SK-N-SH (cell line): ENCODE measurements at regions not wholly inside any gene's neighbourhood (a gene's known extent, or its start where the extent isn't known, plus 50 kb on each side); places are given as distances from the start of the nearest gene placed in this dataset.

Source experiments
- CTCF ChIA-PET: fragments of 300-600, 350-600 bp; formaldehyde crosslinking; extraction: SDS; loops from one replicate; lab custom pipeline; 2021; lab: Yijun Ruan, JAX
- POLR2A ChIA-PET: fragments of 350-600 bp; sonication (Branson Sonifier 250); formaldehyde crosslinking; extraction: SDS; loops from one replicate; lab custom pipeline; 2020; ENCODE audit warnings: antibody characterized with exemption, inconsistent platforms; lab: Yijun Ruan, JAX
- DNase-seq: peaks from one replicate; pipeline ENCODE4 v3.0.0; 2012
- H2AFZ ChIP-seq: fragments of 200-600 bp; sonication (generic); 2 replicates; pipeline ENCODE4 v1.8.1; 2016; ENCODE audit warnings: antibody characterized with exemption, mild to moderate bottlenecking, low read depth
- H3F3A ChIP-seq: fragments of 200-600 bp; sonication (generic); replicated peaks from 2 replicates; pipeline ENCODE3; 2016; ENCODE audit warnings: antibody characterized with exemption, mild to moderate bottlenecking; ENCODE audit not compliant: insufficient read depth
- H3K27ac ChIP-seq, 2 experiments: fragments of 200-500 bp in 1 of 2; fragments of 200-600 bp in 1 of 2; sonication (Bioruptor generic) in 1 of 2; sonication (generic), shearing (Covaris generic) in 1 of 2; 2 replicates each; pipeline versions ENCODE4 v1.5.1 to v1.6.1; 2014 to 2016; ENCODE audit warnings: low read depth in 2 of 2, inconsistent platforms in 1 of 2, low read length in 1 of 2, mild to moderate bottlenecking in 1 of 2, mixed read lengths in 1 of 2
- H3K27me3 ChIP-seq: fragments of 200-600 bp; sonication (generic), shearing (Covaris generic); 2 replicates; pipeline ENCODE4 v1.6.1; 2016; ENCODE audit warnings: mixed run types; ENCODE audit not compliant: insufficient read depth
- H3K36me3 ChIP-seq, 2 experiments: fragments of 200-500 bp in 1 of 2; fragments of 200-600 bp in 1 of 2; sonication (Bioruptor generic) in 1 of 2; sonication (generic) in 1 of 2; replicated peaks in 1 of 2; 2 replicates each; pipeline versions ENCODE3 to v1.5.1; 2014 to 2016; ENCODE audit warnings: low read length in 1 of 2, mild to moderate bottlenecking in 1 of 2; ENCODE audit not compliant: insufficient read depth in 2 of 2, control insufficient read depth in 1 of 2
- H3K4me1 ChIP-seq, 2 experiments: fragments of 200-500 bp in 1 of 2; fragments of 200-600 bp in 1 of 2; sonication (Bioruptor generic) in 1 of 2; sonication (generic), shearing (Covaris generic) in 1 of 2; 2 replicates each; pipeline versions ENCODE4 v1.5.1 to v1.6.1; 2014 to 2016; ENCODE audit warnings: low read depth in 1 of 2, low read length in 1 of 2, mixed run types in 1 of 2; ENCODE audit not compliant: insufficient read depth in 2 of 2, control insufficient read depth in 1 of 2
- H3K4me2 ChIP-seq: fragments of 200-600 bp; sonication (generic), shearing (Covaris generic); 2 replicates; pipeline ENCODE4 v1.6.1; 2017; ENCODE audit warnings: mixed run types
- H3K4me3 ChIP-seq, 2 experiments: fragments of 200-500 bp in 1 of 2; fragments of 200-600 bp in 1 of 2; sonication (Bioruptor generic) in 1 of 2; sonication (generic), shearing (Covaris generic) in 1 of 2; 2 replicates each; pipeline versions ENCODE4 v1.5.1 to v1.8.1; 2014 to 2016; ENCODE audit warnings: low read depth in 2 of 2, inconsistent platforms in 1 of 2, low read length in 1 of 2, mild to moderate bottlenecking in 1 of 2, mixed read lengths in 1 of 2, moderate library complexity in 1 of 2
- H3K79me2 ChIP-seq: fragments of 200-600 bp; sonication (generic); 2 replicates; pipeline ENCODE4 v1.8.1; 2017; ENCODE audit warnings: mild to moderate bottlenecking; ENCODE audit not compliant: insufficient read depth
- H3K9ac ChIP-seq: fragments of 200-600 bp; sonication (generic); 2 replicates; pipeline ENCODE4 v1.6.1; 2017; ENCODE audit warnings: mixed run types
- H3K9me2 ChIP-seq: fragments of 200-600 bp; sonication (generic); 2 replicates; pipeline ENCODE4 v1.6.1; 2017; ENCODE audit warnings: mixed run types
- H3K9me3 ChIP-seq: fragments of 200-600 bp; sonication (generic); 2 replicates; pipeline ENCODE4 v1.6.1; 2017; ENCODE audit warnings: mixed run types, mild to moderate bottlenecking, moderate library complexity
- H4K20me1 ChIP-seq: fragments of 200-600 bp; sonication (generic); 2 replicates; pipeline ENCODE4 v1.6.1; 2017; ENCODE audit warnings: mild to moderate bottlenecking, mixed run types; ENCODE audit not compliant: insufficient read depth
- ELF1 ChIP-seq: IDR thresholded peaks from 2 replicates; pipeline ENCODE4 v1.4.0; 2012
- EZH2phosphoT487 ChIP-seq: fragments of 200-600 bp; sonication (generic); IDR thresholded peaks from 2 replicates; pipeline ENCODE4 v1.6.1; 2017; ENCODE audit warnings: low read depth, mixed run types, mild to moderate bottlenecking, antibody characterized with exemption, moderate library complexity, borderline replicate concordance
- FOSL2 ChIP-seq: IDR thresholded peaks from 2 replicates; pipeline ENCODE4 v1.4.0; 2012; ENCODE audit warnings: low read depth, mild to moderate bottlenecking, moderate library complexity, borderline replicate concordance
- FOXJ3 ChIP-seq: sonication (generic); formaldehyde crosslinking; IDR thresholded peaks from 2 replicates; pipeline ENCODE4 v1.5.1; 2020; ENCODE audit warnings: mild to moderate bottlenecking, missing genetic modification reagents
- GABPA ChIP-seq: IDR thresholded peaks from 2 replicates; pipeline ENCODE4 v1.4.0; 2012; ENCODE audit warnings: low read depth, mild to moderate bottlenecking
- JUND ChIP-seq: IDR thresholded peaks from 2 replicates; pipeline ENCODE4 v1.4.0; 2012
- MEF2A ChIP-seq: IDR thresholded peaks from 2 replicates; pipeline ENCODE4 v1.4.0; 2012; ENCODE audit warnings: low read depth, borderline replicate concordance
- NFIC ChIP-seq: IDR thresholded peaks from 2 replicates; pipeline ENCODE4 v1.4.0; 2012; ENCODE audit warnings: borderline replicate concordance
- NRF1 ChIP-seq: IDR thresholded peaks from 2 replicates; pipeline ENCODE4 v1.6.1; 2012; ENCODE audit warnings: low read depth, mild to moderate bottlenecking, low read length
- POLR2AphosphoS5 ChIP-seq: IDR thresholded peaks from 2 replicates; pipeline ENCODE4 v1.6.1; 2012; ENCODE audit warnings: low read depth, low read length
- RAD21 ChIP-seq: IDR thresholded peaks from 2 replicates; pipeline ENCODE4 v1.6.1; 2012; ENCODE audit warnings: mild to moderate bottlenecking, low read length
- RCOR1 ChIP-seq: fragments of 150-350 bp; IDR thresholded peaks from 2 replicates; pipeline ENCODE4 v1.6.1; 2017; ENCODE audit warnings: antibody characterized with exemption, low read length
- RFX5 ChIP-seq: IDR thresholded peaks from 2 replicates; pipeline ENCODE4 v1.6.1; 2012; ENCODE audit warnings: mild to moderate bottlenecking, improper control_type of control experiment, low read length
- RXRA ChIP-seq: IDR thresholded peaks from 2 replicates; pipeline ENCODE4 v1.4.0; 2012; ENCODE audit warnings: low read depth, mild to moderate bottlenecking, borderline replicate concordance
- TAF1 ChIP-seq: IDR thresholded peaks from 2 replicates; pipeline ENCODE4 v1.6.1; 2012; ENCODE audit warnings: low read depth, mild to moderate bottlenecking, low read length, moderate library complexity, borderline replicate concordance
- TEAD4 ChIP-seq: IDR thresholded peaks from 2 replicates; pipeline ENCODE4 v1.4.0; 2012; ENCODE audit warnings: mild to moderate bottlenecking, borderline replicate concordance; ENCODE audit not compliant: insufficient read depth
- YY1 ChIP-seq: IDR thresholded peaks from 2 replicates; pipeline ENCODE4 v1.4.0; 2012; ENCODE audit warnings: low read depth, mild to moderate bottlenecking
- WGBS: methylation state at CpG from one replicate; pipeline ENCODE4 v1.1.6; 2017; ENCODE audit warnings: low lambda C conversion rate; 5-methylcytosine and 5-hydroxymethylcytosine counted together
- TF ChIP-seq, protein P1 (sequence below): IDR thresholded peaks from 2 replicates; pipeline ENCODE4 v1.6.1; 2012; ENCODE audit warnings: mild to moderate bottlenecking, low read depth, low read length, moderate library complexity
- TF ChIP-seq, protein P2 (sequence below): IDR thresholded peaks from 2 replicates; pipeline ENCODE4 v1.4.0; 2012; ENCODE audit warnings: low read depth, borderline replicate concordance
- TF ChIP-seq, protein P3 (sequence below): IDR thresholded peaks from 2 replicates; pipeline ENCODE4 v1.4.0; 2012; ENCODE audit warnings: low read depth
- TF ChIP-seq, protein P4 (sequence below): fragments of 200-600 bp; sonication (generic); IDR thresholded peaks from 2 replicates; pipeline ENCODE4 v1.6.1; 2017; ENCODE audit warnings: antibody characterized with exemption, mild to moderate bottlenecking, moderate library complexity
- TF ChIP-seq, protein P5 (sequence below): IDR thresholded peaks from 2 replicates; pipeline ENCODE4; 2012

DNA sequence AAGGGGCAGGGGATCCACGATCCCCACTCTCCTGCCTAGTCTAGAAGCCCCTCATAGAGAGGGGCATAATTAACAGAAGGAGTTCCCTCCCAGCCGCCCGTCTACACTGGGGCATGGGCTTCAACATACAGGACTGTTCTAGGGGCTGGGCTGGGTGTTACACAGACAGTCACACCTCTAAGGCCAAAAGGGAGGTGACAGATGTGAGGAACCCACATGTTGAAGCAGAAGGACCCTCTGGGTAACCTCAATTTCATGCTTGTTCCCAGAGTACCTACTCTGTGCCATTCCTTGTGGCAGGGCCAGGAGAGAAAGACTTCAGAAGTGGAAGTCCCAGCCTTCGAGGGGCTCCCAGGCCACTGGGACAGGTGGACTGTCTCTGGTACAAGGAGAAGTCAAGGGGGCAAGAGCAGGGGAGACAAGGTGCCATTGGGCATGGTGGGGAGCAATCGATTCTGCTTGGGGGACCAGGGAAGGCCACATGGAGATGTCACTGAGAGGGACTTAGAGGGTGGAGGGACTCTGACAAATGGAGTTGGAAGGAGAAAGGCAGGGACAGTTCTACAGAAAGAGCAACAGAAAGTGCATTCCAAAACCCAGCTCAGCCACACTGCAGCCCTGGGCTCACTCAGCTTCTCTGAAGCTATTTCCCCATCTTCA lies 71.3 kb downstream of the CPN2 start:
- CTCF ChIA-PET = interaction anchor here (1.2 to 1.4 kb wide), 2 partner anchors 14 to 36 kb away, joined by 3 to 7 read pairs; no protein-coding TSS in a partner anchor
- 78% methylated on average over 5 of the region's 5 CpGs for WGBS
- no peaks in the 10 kb centered on the region for H3K79me2 ChIP-seq

DNA sequence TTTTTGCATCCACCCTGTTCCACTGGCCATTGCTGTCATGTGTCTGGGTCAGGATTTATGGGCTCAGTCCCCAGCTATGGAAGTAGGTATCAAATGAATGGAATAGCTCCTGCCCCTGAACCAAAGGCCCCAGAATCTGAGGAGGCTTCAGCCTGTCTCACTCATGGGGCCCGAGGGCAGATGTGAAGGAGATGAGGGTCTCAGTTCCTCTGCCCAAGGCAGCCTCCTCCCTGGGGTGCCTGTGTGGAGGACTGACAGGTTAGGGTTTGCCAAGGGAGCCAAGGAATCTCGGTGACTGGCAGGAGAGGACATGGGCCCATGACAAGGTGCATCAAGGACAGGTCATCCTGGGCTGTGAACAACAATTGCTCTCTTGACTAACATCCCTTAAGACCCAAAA lies 70.4 kb downstream of the CPN2 start:
- Histone ChIP-seq H3K9ac (no peak overlapping the region), H2AFZ (no peak overlapping the region), H3K9me2 (no peaks in the 10 kb centered on the region), H3K4me1 (peaks cover 0 to 39% of the 10 kb centered on the region in 2 experiments; a peak in 1 of 4 replicates), H3K9me3 (no peaks in the 10 kb centered on the region), H3K27ac (no peak overlapping the region), H3F3A (peaks cover 6% of the 10 kb centered on the region), H3K27me3 (peaks cover 5% of the 10 kb centered on the region; the same call in 1 of the 2 replicates), H3K79me2 (no peaks in the 10 kb centered on the region), H4K20me1 (no peaks in the 10 kb centered on the region), H3K36me3 (no peaks in the 10 kb centered on the region), H3K4me2 (no peak overlapping the region), H3K4me3 (no peak overlapping the region)
- no peak for DNase-seq
- TF ChIP-seq TAF1 = no peak
- no peak for TF ChIP-seq TEAD4
- TF ChIP-seq NRF1 = no peak
- no peak for TF ChIP-seq RAD21
- TF ChIP-seq MEF2A = no peak
- TF ChIP-seq, protein P1, sequence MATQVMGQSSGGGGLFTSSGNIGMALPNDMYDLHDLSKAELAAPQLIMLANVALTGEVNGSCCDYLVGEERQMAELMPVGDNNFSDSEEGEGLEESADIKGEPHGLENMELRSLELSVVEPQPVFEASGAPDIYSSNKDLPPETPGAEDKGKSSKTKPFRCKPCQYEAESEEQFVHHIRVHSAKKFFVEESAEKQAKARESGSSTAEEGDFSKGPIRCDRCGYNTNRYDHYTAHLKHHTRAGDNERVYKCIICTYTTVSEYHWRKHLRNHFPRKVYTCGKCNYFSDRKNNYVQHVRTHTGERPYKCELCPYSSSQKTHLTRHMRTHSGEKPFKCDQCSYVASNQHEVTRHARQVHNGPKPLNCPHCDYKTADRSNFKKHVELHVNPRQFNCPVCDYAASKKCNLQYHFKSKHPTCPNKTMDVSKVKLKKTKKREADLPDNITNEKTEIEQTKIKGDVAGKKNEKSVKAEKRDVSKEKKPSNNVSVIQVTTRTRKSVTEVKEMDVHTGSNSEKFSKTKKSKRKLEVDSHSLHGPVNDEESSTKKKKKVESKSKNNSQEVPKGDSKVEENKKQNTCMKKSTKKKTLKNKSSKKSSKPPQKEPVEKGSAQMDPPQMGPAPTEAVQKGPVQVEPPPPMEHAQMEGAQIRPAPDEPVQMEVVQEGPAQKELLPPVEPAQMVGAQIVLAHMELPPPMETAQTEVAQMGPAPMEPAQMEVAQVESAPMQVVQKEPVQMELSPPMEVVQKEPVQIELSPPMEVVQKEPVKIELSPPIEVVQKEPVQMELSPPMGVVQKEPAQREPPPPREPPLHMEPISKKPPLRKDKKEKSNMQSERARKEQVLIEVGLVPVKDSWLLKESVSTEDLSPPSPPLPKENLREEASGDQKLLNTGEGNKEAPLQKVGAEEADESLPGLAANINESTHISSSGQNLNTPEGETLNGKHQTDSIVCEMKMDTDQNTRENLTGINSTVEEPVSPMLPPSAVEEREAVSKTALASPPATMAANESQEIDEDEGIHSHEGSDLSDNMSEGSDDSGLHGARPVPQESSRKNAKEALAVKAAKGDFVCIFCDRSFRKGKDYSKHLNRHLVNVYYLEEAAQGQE = no peak
- TF ChIP-seq YY1 = no peak
- TF ChIP-seq RFX5 = no peak
- no peak for TF ChIP-seq RCOR1
- TF ChIP-seq, protein P2, sequence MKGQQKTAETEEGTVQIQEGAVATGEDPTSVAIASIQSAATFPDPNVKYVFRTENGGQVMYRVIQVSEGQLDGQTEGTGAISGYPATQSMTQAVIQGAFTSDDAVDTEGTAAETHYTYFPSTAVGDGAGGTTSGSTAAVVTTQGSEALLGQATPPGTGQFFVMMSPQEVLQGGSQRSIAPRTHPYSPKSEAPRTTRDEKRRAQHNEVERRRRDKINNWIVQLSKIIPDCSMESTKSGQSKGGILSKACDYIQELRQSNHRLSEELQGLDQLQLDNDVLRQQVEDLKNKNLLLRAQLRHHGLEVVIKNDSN = no peak
- no peak for TF ChIP-seq FOXJ3 (CRISPR knock-in tag)
- TF ChIP-seq, protein P3, sequence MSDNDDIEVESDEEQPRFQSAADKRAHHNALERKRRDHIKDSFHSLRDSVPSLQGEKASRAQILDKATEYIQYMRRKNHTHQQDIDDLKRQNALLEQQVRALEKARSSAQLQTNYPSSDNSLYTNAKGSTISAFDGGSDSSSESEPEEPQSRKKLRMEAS = no peak
- TF ChIP-seq NFIC = no peak
- no peak for TF ChIP-seq GABPA
- TF ChIP-seq EZH2phosphoT487 = no peak
- TF ChIP-seq JUND = no peak
- TF ChIP-seq, protein P4, sequence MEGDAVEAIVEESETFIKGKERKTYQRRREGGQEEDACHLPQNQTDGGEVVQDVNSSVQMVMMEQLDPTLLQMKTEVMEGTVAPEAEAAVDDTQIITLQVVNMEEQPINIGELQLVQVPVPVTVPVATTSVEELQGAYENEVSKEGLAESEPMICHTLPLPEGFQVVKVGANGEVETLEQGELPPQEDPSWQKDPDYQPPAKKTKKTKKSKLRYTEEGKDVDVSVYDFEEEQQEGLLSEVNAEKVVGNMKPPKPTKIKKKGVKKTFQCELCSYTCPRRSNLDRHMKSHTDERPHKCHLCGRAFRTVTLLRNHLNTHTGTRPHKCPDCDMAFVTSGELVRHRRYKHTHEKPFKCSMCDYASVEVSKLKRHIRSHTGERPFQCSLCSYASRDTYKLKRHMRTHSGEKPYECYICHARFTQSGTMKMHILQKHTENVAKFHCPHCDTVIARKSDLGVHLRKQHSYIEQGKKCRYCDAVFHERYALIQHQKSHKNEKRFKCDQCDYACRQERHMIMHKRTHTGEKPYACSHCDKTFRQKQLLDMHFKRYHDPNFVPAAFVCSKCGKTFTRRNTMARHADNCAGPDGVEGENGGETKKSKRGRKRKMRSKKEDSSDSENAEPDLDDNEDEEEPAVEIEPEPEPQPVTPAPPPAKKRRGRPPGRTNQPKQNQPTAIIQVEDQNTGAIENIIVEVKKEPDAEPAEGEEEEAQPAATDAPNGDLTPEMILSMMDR = no peak
- TF ChIP-seq, protein P5, sequence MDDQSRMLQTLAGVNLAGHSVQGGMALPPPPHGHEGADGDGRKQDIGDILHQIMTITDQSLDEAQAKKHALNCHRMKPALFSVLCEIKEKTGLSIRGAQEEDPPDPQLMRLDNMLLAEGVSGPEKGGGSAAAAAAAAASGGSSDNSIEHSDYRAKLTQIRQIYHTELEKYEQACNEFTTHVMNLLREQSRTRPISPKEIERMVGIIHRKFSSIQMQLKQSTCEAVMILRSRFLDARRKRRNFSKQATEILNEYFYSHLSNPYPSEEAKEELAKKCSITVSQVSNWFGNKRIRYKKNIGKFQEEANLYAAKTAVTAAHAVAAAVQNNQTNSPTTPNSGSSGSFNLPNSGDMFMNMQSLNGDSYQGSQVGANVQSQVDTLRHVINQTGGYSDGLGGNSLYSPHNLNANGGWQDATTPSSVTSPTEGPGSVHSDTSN = no peak
- TF ChIP-seq POLR2AphosphoS5 = no peak
- no peak for TF ChIP-seq ELF1
- CTCF ChIA-PET = interaction anchor here (1.2 to 1.4 kb wide), 2 partner anchors 15 to 35 kb away, joined by 3 to 7 read pairs; no protein-coding TSS in a partner anchor
- 76% methylated on average over 2 of the region's 2 CpGs for WGBS
- POLR2A ChIA-PET = no interaction called here

More for the DNA sequence above, 71.3 kb downstream of the CPN2 start:
- Histone ChIP-seq H3K36me3 (no peaks in the 10 kb centered on the region), H3K4me3 (no peak overlapping the region), H3F3A (peaks cover 11% of the 10 kb centered on the region), H3K27me3 (peaks cover 5% of the 10 kb centered on the region; the same call in 1 of the 2 replicates), H4K20me1 (no peaks in the 10 kb centered on the region), H3K4me1 (peaks cover 0 to 44% of the 10 kb centered on the region in 2 experiments; a peak in 2 of 4 replicates), H3K4me2 (no peak overlapping the region), H3K9ac (no peak overlapping the region), H2AFZ (no peak overlapping the region), H3K27ac (no peak overlapping the region)
- POLR2A ChIA-PET = no interaction called here
- no peak for DNase-seq
- TF ChIP-seq YY1 (no peak), NFIC (no peak), FOSL2 (no peak), RXRA (no peak)
- TF ChIP-seq, all 33 proteins: peak for 0
- no peaks in the 10 kb centered on the region for H3K9me2 ChIP-seq
- H3K9me3 ChIP-seq = no peaks in the 10 kb centered on the region
